MM.1S (cell line): ENCODE measurements at regions not wholly inside any gene's neighbourhood (a gene's known extent, or its start where the extent isn't known, plus 50 kb on each side); places are given as distances from the start of the nearest gene placed in this dataset.
"Not testable (repeated sequence)": the region's sequence is repeated elsewhere in the genome, so short reads cannot be mapped to it uniquely, and the experiment has no call there.

ENCODE experiments used
- CTCF ChIP-seq: fragments of 300-600 bp; sonication (generic); IDR thresholded peaks from 2 replicates; pipeline ENCODE4 v1.5.1; 2016; ENCODE audit warnings: antibody characterized with exemption, low read length, mixed read lengths
- EZH2 ChIP-seq: fragments of 300-600 bp; sonication (generic); optimal IDR thresholded peaks from 2 replicates; pipeline ENCODE3; 2017; ENCODE audit warnings: low read depth, mild to moderate bottlenecking, antibody characterized with exemption, low read length, mixed read lengths

GRCh38 chr2:209261366-209262053, 162.3 kb upstream of the MAP2 start:
- TF ChIP-seq CTCF, EZH2: not testable (repeated sequence)
